GM12878 (cell line): ENCODE measurements at regions not wholly inside any gene's neighbourhood (a gene's known extent, or its start where the extent isn't known, plus 50 kb on each side); places are given as distances from the start of the nearest gene placed in this dataset.

Experiments used
- ATAC-seq: fragments of 200-7000 bp; cut with Tn5 transposase; 3 replicates; pipeline ENCODE4 v1.9.1; 2020; ENCODE audit warnings: mild to moderate bottlenecking, moderate library complexity
- BruUV-seq: library from RNA; stranded (reverse); fragments of 400-500 nt; replicated peaks from 2 replicates; lab custom pipeline; 2021; lab: Mats Ljungman, UMichigan
- CTCF ChIA-PET: fragments of 300-600 bp; sonication (Branson Sonifier 250); formaldehyde crosslinking; extraction: SDS; loops from one replicate; lab custom pipeline; 2021; ENCODE audit warnings: inconsistent platforms; lab: Yijun Ruan, JAX
- POLR2A ChIA-PET: fragments of 350-600 bp; formaldehyde crosslinking; extraction: SDS; loops from one replicate; lab custom pipeline; 2021; ENCODE audit warnings: inconsistent platforms; lab: Charles Lee
- RAD21 ChIA-PET: fragments of 300-600 bp; sonication (Branson Sonifier 250); formaldehyde crosslinking; loops from one replicate; lab custom pipeline; 2023; ENCODE audit warnings: antibody characterized with exemption; ENCODE audit not compliant: unreplicated experiment; lab: Charles Lee
- SMC1A ChIA-PET: fragments of 300-600 bp; sonication (Branson Sonifier 250); formaldehyde crosslinking; loops from one replicate; lab custom pipeline; 2023; ENCODE audit not compliant: unreplicated experiment, uncharacterized antibody; lab: Charles Lee
- DNase-seq: peaks from one replicate; pipeline ENCODE4 v3.0.0-alpha.2; 2011; ENCODE audit warnings: low read depth, low spot score
- FAIRE-seq: peaks from 3 replicates; lab custom pipeline; 2011; peaks lifted over from hg19 to GRCh38; lab: Jason Lieb, UNC
- H2AFZ ChIP-seq: 2 replicates; pipeline ENCODE4 v1.6.0; 2011; ENCODE audit warnings: low read depth, low read length, control low read depth; ENCODE audit not compliant: control insufficient read depth
- H3K27ac ChIP-seq: 2 replicates; pipeline ENCODE4 v1.5.1; 2011; ENCODE audit warnings: control low read depth; ENCODE audit not compliant: control insufficient read depth, insufficient read depth
- H3K27me3 ChIP-seq, 2 experiments: replicated peaks in 1 of 2; 2 replicates each; pipeline versions ENCODE4 v1.6.0 to v1.6.1; 2011; ENCODE audit warnings: low read length in 1 of 2; ENCODE audit not compliant: control insufficient read depth in 2 of 2, insufficient read depth in 2 of 2
- H3K36me3 ChIP-seq, 2 experiments: 2 replicates each; pipeline ENCODE4 v1.5.1; 2011; ENCODE audit warnings: low read length in 1 of 2; ENCODE audit not compliant: control insufficient read depth in 2 of 2, insufficient read depth in 2 of 2
- H3K4me1 ChIP-seq: 2 replicates; pipeline ENCODE4 v1.6.1; 2011; ENCODE audit warnings: mild to moderate bottlenecking, low read length, moderate library complexity, mixed read lengths; ENCODE audit not compliant: control insufficient read depth, insufficient read depth
- H3K4me2 ChIP-seq: 2 replicates; pipeline ENCODE4 v1.6.0; 2011; ENCODE audit warnings: control low read depth; ENCODE audit not compliant: control insufficient read depth, insufficient read depth
- H3K4me3 ChIP-seq: fragments of 200-600 bp; sonication (generic); 2 replicates; pipeline ENCODE4 v1.5.1; 2016
- H3K79me2 ChIP-seq: 2 replicates; pipeline ENCODE4 v1.6.0; 2011; ENCODE audit warnings: low read length; ENCODE audit not compliant: control insufficient read depth, insufficient read depth
- H3K9ac ChIP-seq: 2 replicates; pipeline ENCODE4 v1.8.0; 2011; ENCODE audit warnings: low read length, control low read depth, mixed read lengths; ENCODE audit not compliant: control insufficient read depth, insufficient read depth
- H3K9me3 ChIP-seq: replicated peaks from 3 replicates; pipeline ENCODE4 v1.5.1; 2011; ENCODE audit warnings: mild to moderate bottlenecking, low read length; ENCODE audit not compliant: control insufficient read depth, insufficient read depth
- H4K20me1 ChIP-seq: 2 replicates; pipeline ENCODE4 v1.6.0; 2011; ENCODE audit not compliant: control insufficient read depth, insufficient read depth
- BRCA1 ChIP-seq: IDR thresholded peaks from 2 replicates; pipeline ENCODE4 v1.6.1; 2011; ENCODE audit warnings: low read depth, low read length, improper control_type of control experiment
- CHD4 ChIP-seq: fragments of 200-600 bp; sonication (generic); IDR thresholded peaks from 2 replicates; pipeline ENCODE4 v1.6.1; 2016; ENCODE audit warnings: mild to moderate bottlenecking
- CREM ChIP-seq: IDR thresholded peaks from 2 replicates; pipeline ENCODE4 v1.6.1; 2014; ENCODE audit warnings: antibody characterized with exemption, low read depth
- FOS ChIP-seq: IDR thresholded peaks from 3 replicates; pipeline ENCODE4 v1.6.1; 2011; ENCODE audit warnings: borderline replicate concordance; ENCODE audit not compliant: insufficient read length; ENCODE audit errors: extremely low read depth
- HDAC2 ChIP-seq: fragments of 200-600 bp; sonication (generic); IDR thresholded peaks from 2 replicates; pipeline ENCODE4 v1.6.1; 2017
- HDGF ChIP-seq: fragments of 450-650 bp; IDR thresholded peaks from 2 replicates; pipeline ENCODE4 v1.6.1; 2016; ENCODE audit warnings: antibody characterized with exemption
- LARP7 ChIP-seq: fragments of 450-650 bp; IDR thresholded peaks from 2 replicates; pipeline ENCODE4 v1.6.1; 2017; ENCODE audit warnings: mild to moderate bottlenecking
- POLR2AphosphoS5 ChIP-seq: IDR thresholded peaks from 2 replicates; pipeline ENCODE4 v1.6.1; 2011; ENCODE audit warnings: mild to moderate bottlenecking, low read length, inconsistent platforms
- SREBF1 ChIP-seq: IDR thresholded peaks from 2 replicates; pipeline ENCODE4 v1.6.1; 2012; ENCODE audit warnings: mild to moderate bottlenecking, low read length
- TCF12 ChIP-seq: IDR thresholded peaks from 2 replicates; pipeline ENCODE4 v1.6.1; 2011; ENCODE audit warnings: low read depth, mild to moderate bottlenecking, low read length
- WGBS: methylation state at CpG from one replicate; pipeline ENCODE4 v1.1.6; 2016; ENCODE audit warnings: low lambda C conversion rate; ENCODE audit not compliant: insufficient replicate concordance, insufficient coverage; ENCODE audit errors: missing lambda C conversion rate; 5-methylcytosine and 5-hydroxymethylcytosine counted together
- in situ Hi-C: fragments of 300-500 bp; cut with MboI; formaldehyde crosslinking; loops from 9 replicates; pipeline ENCODE4 v1.14.3; 2018; ENCODE audit warnings: mixed read lengths
- intact Hi-C: fragments of 100-400 bp; cut with micrococcal nuclease; formaldehyde crosslinking; loops from one replicate; pipeline ENCODE4 v1.14.2; 2022; ENCODE audit not compliant: unreplicated experiment
- TF ChIP-seq, protein P1 (sequence below): fragments of 450-650 bp; IDR thresholded peaks from 2 replicates; pipeline ENCODE4 v1.6.1; 2017; ENCODE audit warnings: low read depth, mild to moderate bottlenecking, moderate library complexity
- TF ChIP-seq, protein P2 (sequence below), 3 experiments: IDR thresholded peaks in 2 of 3; conservative IDR thresholded peaks in 1 of 3; 2 replicates each; pipeline ENCODE4 v1.5.1; 2011; ENCODE audit warnings: low read depth in 3 of 3, low read length in 3 of 3, mild to moderate bottlenecking in 3 of 3, control low read depth in 2 of 3, moderate library complexity in 2 of 3, inconsistent platforms in 1 of 3, mixed read lengths in 1 of 3; ENCODE audit not compliant: control insufficient read depth in 2 of 3, insufficient read depth in 1 of 3; ENCODE audit errors: extremely low read depth in 1 of 3
- TF ChIP-seq, protein P3 (sequence below): IDR thresholded peaks from 2 replicates; pipeline ENCODE4 v1.6.1; 2011; ENCODE audit warnings: borderline replicate concordance, low read depth, mild to moderate bottlenecking, moderate library complexity, low read length; ENCODE audit not compliant: insufficient read depth, poor library complexity, severe bottlenecking
- TF ChIP-seq, protein P4 (sequence below): IDR thresholded peaks from 2 replicates; pipeline ENCODE4 v1.6.1; 2012; ENCODE audit warnings: low read length, inconsistent platforms
- TF ChIP-seq, protein P5 (sequence below): fragments of 450-650 bp; formaldehyde crosslinking; IDR thresholded peaks from 2 replicates; pipeline ENCODE4 v1.4.0; 2022; ENCODE audit warnings: mild to moderate bottlenecking, moderate library complexity

DNA sequence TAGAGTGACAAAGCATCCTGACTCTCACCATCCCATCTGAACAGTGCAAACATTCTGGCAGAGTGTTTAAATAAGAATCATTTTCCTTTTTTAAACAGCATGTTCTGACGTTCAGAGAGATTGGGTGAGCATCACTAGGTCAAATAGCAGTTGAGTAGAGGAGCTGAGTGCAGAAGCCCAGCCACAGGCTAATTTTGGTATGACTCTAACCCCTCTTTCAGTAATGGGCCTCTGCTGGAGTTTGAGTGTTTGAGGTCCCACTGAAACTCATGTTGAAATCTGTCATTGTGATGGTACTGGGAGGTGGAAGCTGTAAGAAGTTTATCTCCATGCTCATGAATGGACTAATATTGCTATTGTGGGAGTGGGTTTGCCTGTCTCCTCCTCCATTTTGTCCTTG is 194.4 kb downstream of the SALL1 start:
- ATAC-seq (no peak), DNase-seq (no peak), FAIRE-seq (no peak)
- Histone ChIP-seq H3K4me3 (no peak overlapping the region), H3K4me1 (no peaks in the 10 kb centered on the region), H3K36me3 (no peaks in the 10 kb centered on the region), H3K79me2 (no peaks in the 10 kb centered on the region), H3K27me3 (no peaks in the 10 kb centered on the region), H3K9ac (no peak overlapping the region), H4K20me1 (no peaks in the 10 kb centered on the region), H2AFZ (no peak overlapping the region), H3K4me2 (no peak overlapping the region), H3K9me3 (no peaks in the 10 kb centered on the region), H3K27ac (no peak overlapping the region)
- RAD21 ChIA-PET, result no interaction called here
- intact Hi-C loops (no loop called here), in situ Hi-C loops (no loop called here)
- SMC1A ChIA-PET, result no interaction called here
- 0% methylated on average over 1 of the region's 1 CpG for WGBS
- TF ChIP-seq, protein P1, sequence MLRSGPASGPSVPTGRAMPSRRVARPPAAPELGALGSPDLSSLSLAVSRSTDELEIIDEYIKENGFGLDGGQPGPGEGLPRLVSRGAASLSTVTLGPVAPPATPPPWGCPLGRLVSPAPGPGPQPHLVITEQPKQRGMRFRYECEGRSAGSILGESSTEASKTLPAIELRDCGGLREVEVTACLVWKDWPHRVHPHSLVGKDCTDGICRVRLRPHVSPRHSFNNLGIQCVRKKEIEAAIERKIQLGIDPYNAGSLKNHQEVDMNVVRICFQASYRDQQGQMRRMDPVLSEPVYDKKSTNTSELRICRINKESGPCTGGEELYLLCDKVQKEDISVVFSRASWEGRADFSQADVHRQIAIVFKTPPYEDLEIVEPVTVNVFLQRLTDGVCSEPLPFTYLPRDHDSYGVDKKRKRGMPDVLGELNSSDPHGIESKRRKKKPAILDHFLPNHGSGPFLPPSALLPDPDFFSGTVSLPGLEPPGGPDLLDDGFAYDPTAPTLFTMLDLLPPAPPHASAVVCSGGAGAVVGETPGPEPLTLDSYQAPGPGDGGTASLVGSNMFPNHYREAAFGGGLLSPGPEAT, result no peak
- TF ChIP-seq HDAC2 (no peak), CHD4 (no peak), TCF12 (no peak), CREM (no peak), BRCA1 (no peak), FOS (no peak), LARP7 (no peak), POLR2AphosphoS5 (no peak), SREBF1 (no peak), HDGF (no peak)
- TF ChIP-seq, protein P2, sequence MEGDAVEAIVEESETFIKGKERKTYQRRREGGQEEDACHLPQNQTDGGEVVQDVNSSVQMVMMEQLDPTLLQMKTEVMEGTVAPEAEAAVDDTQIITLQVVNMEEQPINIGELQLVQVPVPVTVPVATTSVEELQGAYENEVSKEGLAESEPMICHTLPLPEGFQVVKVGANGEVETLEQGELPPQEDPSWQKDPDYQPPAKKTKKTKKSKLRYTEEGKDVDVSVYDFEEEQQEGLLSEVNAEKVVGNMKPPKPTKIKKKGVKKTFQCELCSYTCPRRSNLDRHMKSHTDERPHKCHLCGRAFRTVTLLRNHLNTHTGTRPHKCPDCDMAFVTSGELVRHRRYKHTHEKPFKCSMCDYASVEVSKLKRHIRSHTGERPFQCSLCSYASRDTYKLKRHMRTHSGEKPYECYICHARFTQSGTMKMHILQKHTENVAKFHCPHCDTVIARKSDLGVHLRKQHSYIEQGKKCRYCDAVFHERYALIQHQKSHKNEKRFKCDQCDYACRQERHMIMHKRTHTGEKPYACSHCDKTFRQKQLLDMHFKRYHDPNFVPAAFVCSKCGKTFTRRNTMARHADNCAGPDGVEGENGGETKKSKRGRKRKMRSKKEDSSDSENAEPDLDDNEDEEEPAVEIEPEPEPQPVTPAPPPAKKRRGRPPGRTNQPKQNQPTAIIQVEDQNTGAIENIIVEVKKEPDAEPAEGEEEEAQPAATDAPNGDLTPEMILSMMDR (IDR thresholded peaks at IDR 0.05 in 2 of 3, conservative IDR thresholded peaks at IDR 0.05 in 1 of 3; ENCODE audit: control insufficient read depth in 2 of 3, extremely low read depth in 1 of 3, insufficient read depth in 1 of 3, low read depth in 3 of 3, low read length in 3 of 3), result no peak
- TF ChIP-seq, protein P3, sequence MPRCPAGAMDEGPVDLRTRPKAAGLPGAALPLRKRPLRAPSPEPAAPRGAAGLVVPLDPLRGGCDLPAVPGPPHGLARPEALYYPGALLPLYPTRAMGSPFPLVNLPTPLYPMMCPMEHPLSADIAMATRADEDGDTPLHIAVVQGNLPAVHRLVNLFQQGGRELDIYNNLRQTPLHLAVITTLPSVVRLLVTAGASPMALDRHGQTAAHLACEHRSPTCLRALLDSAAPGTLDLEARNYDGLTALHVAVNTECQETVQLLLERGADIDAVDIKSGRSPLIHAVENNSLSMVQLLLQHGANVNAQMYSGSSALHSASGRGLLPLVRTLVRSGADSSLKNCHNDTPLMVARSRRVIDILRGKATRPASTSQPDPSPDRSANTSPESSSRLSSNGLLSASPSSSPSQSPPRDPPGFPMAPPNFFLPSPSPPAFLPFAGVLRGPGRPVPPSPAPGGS, result no peak
- TF ChIP-seq, protein P4, sequence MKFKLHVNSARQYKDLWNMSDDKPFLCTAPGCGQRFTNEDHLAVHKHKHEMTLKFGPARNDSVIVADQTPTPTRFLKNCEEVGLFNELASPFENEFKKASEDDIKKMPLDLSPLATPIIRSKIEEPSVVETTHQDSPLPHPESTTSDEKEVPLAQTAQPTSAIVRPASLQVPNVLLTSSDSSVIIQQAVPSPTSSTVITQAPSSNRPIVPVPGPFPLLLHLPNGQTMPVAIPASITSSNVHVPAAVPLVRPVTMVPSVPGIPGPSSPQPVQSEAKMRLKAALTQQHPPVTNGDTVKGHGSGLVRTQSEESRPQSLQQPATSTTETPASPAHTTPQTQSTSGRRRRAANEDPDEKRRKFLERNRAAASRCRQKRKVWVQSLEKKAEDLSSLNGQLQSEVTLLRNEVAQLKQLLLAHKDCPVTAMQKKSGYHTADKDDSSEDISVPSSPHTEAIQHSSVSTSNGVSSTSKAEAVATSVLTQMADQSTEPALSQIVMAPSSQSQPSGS, result no peak
- TF ChIP-seq, protein P5, sequence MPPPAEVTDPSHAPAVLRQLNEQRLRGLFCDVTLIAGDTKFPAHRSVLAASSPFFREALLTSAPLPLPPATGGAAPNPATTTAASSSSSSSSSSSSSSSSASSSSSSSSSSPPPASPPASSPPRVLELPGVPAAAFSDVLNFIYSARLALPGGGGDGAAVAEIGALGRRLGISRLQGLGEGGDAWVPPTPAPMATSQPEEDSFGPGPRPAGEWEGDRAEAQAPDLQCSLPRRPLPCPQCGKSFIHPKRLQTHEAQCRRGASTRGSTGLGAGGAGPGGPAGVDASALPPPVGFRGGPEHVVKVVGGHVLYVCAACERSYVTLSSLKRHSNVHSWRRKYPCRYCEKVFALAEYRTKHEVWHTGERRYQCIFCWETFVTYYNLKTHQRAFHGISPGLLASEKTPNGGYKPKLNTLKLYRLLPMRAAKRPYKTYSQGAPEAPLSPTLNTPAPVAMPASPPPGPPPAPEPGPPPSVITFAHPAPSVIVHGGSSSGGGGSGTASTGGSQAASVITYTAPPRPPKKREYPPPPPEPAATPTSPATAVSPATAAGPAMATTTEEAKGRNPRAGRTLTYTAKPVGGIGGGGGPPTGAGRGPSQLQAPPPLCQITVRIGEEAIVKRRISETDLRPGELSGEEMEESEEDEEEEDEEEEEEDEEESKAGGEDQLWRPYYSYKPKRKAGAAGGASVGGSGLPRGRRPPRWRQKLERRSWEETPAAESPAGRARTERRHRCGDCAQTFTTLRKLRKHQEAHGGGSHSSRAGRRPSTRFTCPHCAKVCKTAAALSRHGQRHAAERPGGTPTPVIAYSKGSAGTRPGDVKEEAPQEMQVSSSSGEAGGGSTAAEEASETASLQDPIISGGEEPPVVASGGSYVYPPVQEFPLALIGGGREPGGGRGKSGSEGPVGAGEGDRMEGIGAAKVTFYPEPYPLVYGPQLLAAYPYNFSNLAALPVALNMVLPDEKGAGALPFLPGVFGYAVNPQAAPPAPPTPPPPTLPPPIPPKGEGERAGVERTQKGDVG (CRISPR knock-in tag), result no peak
- BruUV-seq, result no TSS peak
- CTCF ChIA-PET, result no interaction called here
- POLR2A ChIA-PET, result no interaction called here
